Vagina (tissue), 2 donors: ENCODE measurements at regions not wholly inside any gene's neighbourhood (a gene's known extent, or its start where the extent isn't known, plus 50 kb on each side); places are given as distances from the start of the nearest gene placed in this dataset.

Experiments
- POLR2A ChIP-seq, 2 donors: fragments of 450-650 bp; IDR thresholded peaks; one replicate each; pipeline ENCODE4 v1.6.1; 2017; ENCODE audit warnings: antibody characterized with exemption in 2 of 2, mild to moderate bottlenecking in 2 of 2, moderate library complexity in 2 of 2
- POLR2AphosphoS5 ChIP-seq, 2 donors: sonication (generic); formaldehyde crosslinking; IDR thresholded peaks; one replicate each; pipeline ENCODE4 v1.9.0; 2017; ENCODE audit warnings: antibody characterized with exemption in 2 of 2, mild to moderate bottlenecking in 2 of 2, low read depth in 1 of 2; ENCODE audit not compliant: insufficient read depth in 1 of 2
- TF ChIP-seq, protein P1 (sequence below), 3 experiments: fragments of 450-650 bp in 2 of 3; fragments of 200-600 bp in 1 of 3; sonication (generic) in 1 of 3; IDR thresholded peaks; one replicate each; pipeline ENCODE4 v1.5.1; 2017 to 2019; ENCODE audit warnings: antibody characterized with exemption in 3 of 3, mild to moderate bottlenecking in 2 of 3, moderate library complexity in 2 of 3

DNA sequence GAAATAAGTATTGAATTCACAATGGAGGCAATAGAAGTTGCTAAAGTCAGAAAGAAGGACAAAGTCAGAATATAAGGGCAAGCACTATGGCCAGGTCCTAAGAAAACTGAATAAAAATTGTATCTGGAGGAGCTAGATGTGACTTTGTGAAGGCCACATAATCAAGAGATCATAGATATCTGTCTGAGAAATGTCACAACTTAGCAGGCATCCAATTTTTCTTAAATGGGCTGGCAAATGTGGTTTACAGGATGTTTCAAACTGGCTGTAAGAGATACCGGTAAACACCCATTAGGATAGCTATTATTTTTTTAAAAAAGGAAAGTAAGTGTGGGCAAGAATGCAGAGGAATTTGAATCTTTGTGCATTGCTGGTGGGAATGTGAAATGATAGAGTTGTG lies 303.1 kb upstream of the CHORDC1 start:
- TF ChIP-seq, protein P1, sequence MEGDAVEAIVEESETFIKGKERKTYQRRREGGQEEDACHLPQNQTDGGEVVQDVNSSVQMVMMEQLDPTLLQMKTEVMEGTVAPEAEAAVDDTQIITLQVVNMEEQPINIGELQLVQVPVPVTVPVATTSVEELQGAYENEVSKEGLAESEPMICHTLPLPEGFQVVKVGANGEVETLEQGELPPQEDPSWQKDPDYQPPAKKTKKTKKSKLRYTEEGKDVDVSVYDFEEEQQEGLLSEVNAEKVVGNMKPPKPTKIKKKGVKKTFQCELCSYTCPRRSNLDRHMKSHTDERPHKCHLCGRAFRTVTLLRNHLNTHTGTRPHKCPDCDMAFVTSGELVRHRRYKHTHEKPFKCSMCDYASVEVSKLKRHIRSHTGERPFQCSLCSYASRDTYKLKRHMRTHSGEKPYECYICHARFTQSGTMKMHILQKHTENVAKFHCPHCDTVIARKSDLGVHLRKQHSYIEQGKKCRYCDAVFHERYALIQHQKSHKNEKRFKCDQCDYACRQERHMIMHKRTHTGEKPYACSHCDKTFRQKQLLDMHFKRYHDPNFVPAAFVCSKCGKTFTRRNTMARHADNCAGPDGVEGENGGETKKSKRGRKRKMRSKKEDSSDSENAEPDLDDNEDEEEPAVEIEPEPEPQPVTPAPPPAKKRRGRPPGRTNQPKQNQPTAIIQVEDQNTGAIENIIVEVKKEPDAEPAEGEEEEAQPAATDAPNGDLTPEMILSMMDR (IDR thresholded peaks at IDR 0.05): no peak
- no peak for TF ChIP-seq POLR2AphosphoS5 (IDR thresholded peaks at IDR 0.05; ENCODE audit: insufficient read depth in 1 of 2, low read depth in 1 of 2)
- TF ChIP-seq POLR2A (IDR thresholded peaks at IDR 0.05): no peak
